Trophoblast cell (in vitro differentiated cells and primary cell): ENCODE measurements at regions not wholly inside any gene's neighbourhood (a gene's known extent, or its start where the extent isn't known, plus 50 kb on each side); places are given as distances from the start of the nearest gene placed in this dataset.
A peak's percentile ranks its signal among the peaks of the same experiment; 100 is the strongest.

Source experiments
- DNase-seq, 2 donors: peaks; one replicate each; pipeline ENCODE4 v3.0.0-alpha.2; 2016
- H2AFZ ChIP-seq: 2 replicates; pipeline ENCODE4 v1.6.1; 2013; ENCODE audit warnings: low read length, moderate library complexity, mild to moderate bottlenecking; ENCODE audit not compliant: insufficient read depth, poor library complexity
- H2AK5ac ChIP-seq: 2 replicates; pipeline ENCODE4 v1.6.1; 2013; ENCODE audit warnings: mild to moderate bottlenecking, low read length
- H2BK120ac ChIP-seq: 2 replicates; pipeline ENCODE4 v1.6.1; 2013; ENCODE audit warnings: low read length, mild to moderate bottlenecking, moderate library complexity; ENCODE audit not compliant: insufficient read depth, poor library complexity
- H2BK12ac ChIP-seq: 2 replicates; pipeline ENCODE4 v1.6.1; 2013; ENCODE audit warnings: mild to moderate bottlenecking, low read length, moderate library complexity
- H2BK5ac ChIP-seq: 2 replicates; pipeline ENCODE4 v1.6.1; 2013; ENCODE audit warnings: low read length, low read depth, moderate library complexity, mild to moderate bottlenecking; ENCODE audit not compliant: poor library complexity
- H3K14ac ChIP-seq: 2 replicates; pipeline ENCODE4 v1.6.1; 2013; ENCODE audit warnings: mild to moderate bottlenecking, low read length
- H3K18ac ChIP-seq: 2 replicates; pipeline ENCODE4 v1.6.1; 2013; ENCODE audit warnings: mild to moderate bottlenecking, low read length
- H3K23ac ChIP-seq: 2 replicates; pipeline ENCODE4 v1.6.1; 2013; ENCODE audit warnings: low read length
- H3K27ac ChIP-seq: 2 replicates; pipeline ENCODE4 v1.5.1; 2013; ENCODE audit warnings: low read depth, mild to moderate bottlenecking, inconsistent platforms, low read length, moderate library complexity
- H3K27me3 ChIP-seq: 2 replicates; pipeline ENCODE4 v1.6.1; 2013; ENCODE audit warnings: inconsistent platforms, mild to moderate bottlenecking, low read length, moderate library complexity; ENCODE audit not compliant: insufficient read depth
- H3K36me3 ChIP-seq, 2 experiments: 1 replicate in 1 of 2; 2 replicates in 1 of 2; pipeline ENCODE4 v1.6.1; 2013; ENCODE audit warnings: low read length in 2 of 2, mild to moderate bottlenecking in 2 of 2, moderate library complexity in 1 of 2; ENCODE audit not compliant: insufficient read depth in 2 of 2, control insufficient read depth in 1 of 2
- H3K4ac ChIP-seq: 2 replicates; pipeline ENCODE4 v1.6.1; 2013; ENCODE audit warnings: low read depth, mild to moderate bottlenecking, low read length, moderate library complexity
- H3K4me1 ChIP-seq, 2 experiments: 1 replicate in 1 of 2; 2 replicates in 1 of 2; pipeline ENCODE4 v1.6.1; 2013; ENCODE audit warnings: low read length in 2 of 2, mild to moderate bottlenecking in 2 of 2, moderate library complexity in 1 of 2; ENCODE audit not compliant: insufficient read depth in 2 of 2, control insufficient read depth in 1 of 2
- H3K4me2 ChIP-seq: 2 replicates; pipeline ENCODE4 v1.6.1; 2013; ENCODE audit warnings: inconsistent platforms, mild to moderate bottlenecking, low read length, moderate library complexity
- H3K4me3 ChIP-seq: 2 replicates; pipeline ENCODE4 v1.5.1; 2013; ENCODE audit warnings: mild to moderate bottlenecking, low read depth, low read length, inconsistent platforms
- H3K79me1 ChIP-seq: one replicate; pipeline ENCODE4 v1.6.1; 2013; ENCODE audit warnings: low read length
- H3K79me2 ChIP-seq: 2 replicates; pipeline ENCODE4 v1.6.1; 2013; ENCODE audit warnings: low read length, mild to moderate bottlenecking; ENCODE audit not compliant: control insufficient read depth, insufficient read depth, poor library complexity
- H3K9ac ChIP-seq: 2 replicates; pipeline ENCODE4 v1.6.1; 2013; ENCODE audit warnings: mild to moderate bottlenecking, low read length
- H3K9me3 ChIP-seq: 2 replicates; pipeline ENCODE4 v1.6.1; 2013; ENCODE audit warnings: low read depth, mild to moderate bottlenecking, control low read depth, inconsistent platforms, low read length; ENCODE audit not compliant: insufficient read depth
- H4K12ac ChIP-seq: 2 replicates; pipeline ENCODE4 v1.6.1; 2013; ENCODE audit warnings: low read depth, mild to moderate bottlenecking, low read length, moderate library complexity
- H4K8ac ChIP-seq: 2 replicates; pipeline ENCODE4 v1.6.1; 2013; ENCODE audit warnings: low read depth, mild to moderate bottlenecking, low read length, moderate library complexity
- H4K91ac ChIP-seq: one replicate; pipeline ENCODE4 v1.6.1; 2013; ENCODE audit warnings: low read depth, mild to moderate bottlenecking, low read length, moderate library complexity
- WGBS: extraction: QIAGEN DNeasy Blood & Tissue Kit; methylation state at CpG from one replicate; pipeline ENCODE4 v1.1.7; 2013; ENCODE audit warnings: missing lambda C conversion rate; ENCODE audit not compliant: insufficient read length, insufficient coverage; ENCODE audit errors: extremely low coverage; 5-methylcytosine and 5-hydroxymethylcytosine counted together

GRCh38 chr6:165843568-165844113, 180.6 kb upstream of the PDE10A start:
- no peak for DNase-seq
- Histone ChIP-seq H4K91ac (no peak overlapping the region), H3K79me2 (no peaks in the 10 kb centered on the region), H3K9me3 (no peaks in the 10 kb centered on the region), H3K27me3 (no peaks in the 10 kb centered on the region), H4K8ac (no peak overlapping the region), H3K9ac (peak overlapping the region; percentile 41), H2BK5ac (no peak overlapping the region), H4K12ac (no peak overlapping the region), H3K4me1 (peaks cover 0 to 2% of the 10 kb centered on the region in 2 experiments), H3K27ac (no peak overlapping the region), H2AK5ac (no peak overlapping the region), H3K4me2 (no peak overlapping the region), H3K23ac (no peak overlapping the region), H3K79me1 (no peaks in the 10 kb centered on the region), H3K18ac (no peak overlapping the region), H3K4me3 (no peak overlapping the region), H2BK12ac (no peak overlapping the region), H3K14ac (no peak overlapping the region), H2BK120ac (no peak overlapping the region), H3K4ac (no peak overlapping the region), H2AFZ (no peak overlapping the region), H3K36me3 (no peaks in the 10 kb centered on the region)
- WGBS, result no CpG with 5 or more reads among the region's 11 CpGs

GRCh38 chr6:165843121-165843520, 180.1 kb upstream of the PDE10A start:
- Histone ChIP-seq H3K9ac (no peak overlapping the region), H3K23ac (no peak overlapping the region), H3K79me1 (no peaks in the 10 kb centered on the region), H3K9me3 (no peaks in the 10 kb centered on the region), H3K14ac (no peak overlapping the region), H3K27ac (no peak overlapping the region), H2AK5ac (no peak overlapping the region), H3K4me2 (no peak overlapping the region), H2BK5ac (no peak overlapping the region), H2BK120ac (no peak overlapping the region), H3K4me3 (no peak overlapping the region), H3K4me1 (peaks cover 0 to 2% of the 10 kb centered on the region in 2 experiments), H2BK12ac (no peak overlapping the region), H4K12ac (no peak overlapping the region), H3K4ac (no peak overlapping the region), H3K79me2 (no peaks in the 10 kb centered on the region), H3K36me3 (no peaks in the 10 kb centered on the region), H4K91ac (no peak overlapping the region), H3K18ac (no peak overlapping the region), H2AFZ (no peak overlapping the region), H3K27me3 (no peaks in the 10 kb centered on the region), H4K8ac (no peak overlapping the region)
- DNase-seq, result no peak
- WGBS, result no CpG with 5 or more reads among the region's 5 CpGs

DNA sequence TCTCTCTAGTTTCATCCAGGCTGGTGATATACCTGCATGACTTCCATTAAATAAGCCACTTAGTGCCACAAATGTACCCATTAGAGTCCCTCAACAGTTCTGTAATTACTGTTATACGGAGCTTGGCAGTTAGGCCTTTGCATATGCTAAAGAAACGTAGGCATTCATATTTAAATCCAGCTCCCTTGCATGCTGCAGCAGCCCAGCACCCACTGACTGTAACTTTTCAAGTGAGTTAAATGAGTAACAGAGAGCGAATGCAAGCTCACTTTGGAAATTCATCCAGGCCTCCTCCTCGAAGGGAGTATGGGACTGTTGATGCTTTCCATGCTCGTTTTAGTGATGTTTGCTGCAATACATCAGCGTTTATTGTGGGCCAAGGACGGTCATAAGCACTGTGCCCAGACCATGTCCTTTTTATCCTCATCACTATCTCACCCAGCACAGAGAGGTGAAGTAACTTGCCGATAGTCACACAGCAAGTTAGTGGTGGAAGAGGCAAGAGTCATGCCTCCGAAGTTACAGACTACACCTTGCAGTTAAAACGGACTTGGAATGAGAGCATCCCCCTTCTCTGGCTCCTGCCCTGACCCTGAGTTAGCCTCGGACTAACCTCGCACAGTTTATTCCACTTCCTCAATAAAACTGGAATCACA, 179.4 kb upstream of the PDE10A start:
- Histone ChIP-seq H3K18ac (no peak overlapping the region), H2BK5ac (no peak overlapping the region), H3K4me2 (no peak overlapping the region), H4K12ac (no peak overlapping the region), H2AFZ (no peak overlapping the region), H3K23ac (no peak overlapping the region), H2BK12ac (no peak overlapping the region), H3K79me2 (no peaks in the 10 kb centered on the region), H3K36me3 (no peaks in the 10 kb centered on the region), H3K9me3 (no peaks in the 10 kb centered on the region), H3K14ac (no peak overlapping the region), H2BK120ac (no peak overlapping the region), H3K4me3 (no peak overlapping the region), H3K27ac (no peak overlapping the region), H3K27me3 (no peaks in the 10 kb centered on the region), H3K4ac (no peak overlapping the region), H3K79me1 (no peaks in the 10 kb centered on the region), H2AK5ac (no peak overlapping the region), H3K9ac (no peak overlapping the region), H3K4me1 (peaks cover 0 to 2% of the 10 kb centered on the region in 2 experiments), H4K91ac (no peak overlapping the region), H4K8ac (no peak overlapping the region)
- WGBS, result no CpG with 5 or more reads among the region's 12 CpGs
- no peak for DNase-seq

- no peak overlapping the region for H3K27ac ChIP-seq
- H4K12ac ChIP-seq, result no peak overlapping the region
- no peak overlapping the region for H2BK5ac ChIP-seq
- peaks cover 2% of the 10 kb centered on the region for H3K9me3 ChIP-seq
- WGBS, result no CpG with 5 or more reads among the region's 9 CpGs
- H3K27me3 ChIP-seq, result no peaks in the 10 kb centered on the region
- H4K8ac ChIP-seq, result no peak overlapping the region
- H3K79me2 ChIP-seq, result no peaks in the 10 kb centered on the region
- no peak overlapping the region for H2BK12ac ChIP-seq
- H2AK5ac ChIP-seq, result no peak overlapping the region
- H3K4me3 ChIP-seq, result no peak overlapping the region
- no peak for DNase-seq
- H3K4me1 ChIP-seq, result peaks cover 0 to under 1% of the 10 kb centered on the region in 2 experiments
- H3K4ac ChIP-seq, result no peak overlapping the region
- H3K18ac ChIP-seq, result no peak overlapping the region
- H2BK120ac ChIP-seq, result no peak overlapping the region
- no peak overlapping the region for H3K4me2 ChIP-seq
- no peak overlapping the region for H3K14ac ChIP-seq
- H2AFZ ChIP-seq, result no peak overlapping the region
- no peak overlapping the region for H3K9ac ChIP-seq
- no peak overlapping the region for H4K91ac ChIP-seq
- no peaks in the 10 kb centered on the region for H3K36me3 ChIP-seq
- H3K23ac ChIP-seq, result no peak overlapping the region
- H3K79me1 ChIP-seq, result no peaks in the 10 kb centered on the region
Observed at GRCh38 chr6:165841153-165841558, 178.1 kb upstream of the PDE10A start.
